ENCODE measurements at regions not wholly inside any gene's neighbourhood (a gene's known extent, or its start where the extent isn't known, plus 50 kb on each side); places are given as distances from the start of the nearest gene placed in this dataset.

DNA sequence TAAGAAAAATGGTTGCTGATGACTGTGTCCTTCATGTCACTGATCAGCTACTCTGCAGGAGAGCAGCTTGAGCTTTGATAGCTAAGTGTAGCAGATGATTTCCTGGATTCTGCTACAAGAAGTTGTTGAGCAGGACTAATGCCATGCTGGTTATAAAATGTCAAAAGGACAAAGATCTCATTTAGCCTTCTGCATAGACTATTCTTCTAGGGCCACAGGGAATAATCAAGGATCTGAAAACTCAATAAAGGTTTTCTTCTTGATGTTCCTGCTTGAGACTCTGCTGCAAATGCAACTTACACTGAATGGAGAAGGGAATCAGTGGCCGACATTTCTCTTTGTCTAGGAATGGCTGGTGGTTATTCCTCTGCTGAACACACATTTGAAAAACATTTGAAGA is 360.3 kb upstream of the PTCHD4 start:
- no peak for DNase-seq (ENCODE audit: low spot score)
- TF ChIP-seq, protein P1, sequence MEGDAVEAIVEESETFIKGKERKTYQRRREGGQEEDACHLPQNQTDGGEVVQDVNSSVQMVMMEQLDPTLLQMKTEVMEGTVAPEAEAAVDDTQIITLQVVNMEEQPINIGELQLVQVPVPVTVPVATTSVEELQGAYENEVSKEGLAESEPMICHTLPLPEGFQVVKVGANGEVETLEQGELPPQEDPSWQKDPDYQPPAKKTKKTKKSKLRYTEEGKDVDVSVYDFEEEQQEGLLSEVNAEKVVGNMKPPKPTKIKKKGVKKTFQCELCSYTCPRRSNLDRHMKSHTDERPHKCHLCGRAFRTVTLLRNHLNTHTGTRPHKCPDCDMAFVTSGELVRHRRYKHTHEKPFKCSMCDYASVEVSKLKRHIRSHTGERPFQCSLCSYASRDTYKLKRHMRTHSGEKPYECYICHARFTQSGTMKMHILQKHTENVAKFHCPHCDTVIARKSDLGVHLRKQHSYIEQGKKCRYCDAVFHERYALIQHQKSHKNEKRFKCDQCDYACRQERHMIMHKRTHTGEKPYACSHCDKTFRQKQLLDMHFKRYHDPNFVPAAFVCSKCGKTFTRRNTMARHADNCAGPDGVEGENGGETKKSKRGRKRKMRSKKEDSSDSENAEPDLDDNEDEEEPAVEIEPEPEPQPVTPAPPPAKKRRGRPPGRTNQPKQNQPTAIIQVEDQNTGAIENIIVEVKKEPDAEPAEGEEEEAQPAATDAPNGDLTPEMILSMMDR (IDR thresholded peaks at IDR 0.05; ENCODE audit: borderline replicate concordance, control extremely low read depth, extremely low read depth, insufficient read depth, missing control alignments) = no peak
- in situ Hi-C loops (cut with MboI; ENCODE audit: low sequenced_read_pairs, unreplicated experiment) = no loop called here

DNA sequence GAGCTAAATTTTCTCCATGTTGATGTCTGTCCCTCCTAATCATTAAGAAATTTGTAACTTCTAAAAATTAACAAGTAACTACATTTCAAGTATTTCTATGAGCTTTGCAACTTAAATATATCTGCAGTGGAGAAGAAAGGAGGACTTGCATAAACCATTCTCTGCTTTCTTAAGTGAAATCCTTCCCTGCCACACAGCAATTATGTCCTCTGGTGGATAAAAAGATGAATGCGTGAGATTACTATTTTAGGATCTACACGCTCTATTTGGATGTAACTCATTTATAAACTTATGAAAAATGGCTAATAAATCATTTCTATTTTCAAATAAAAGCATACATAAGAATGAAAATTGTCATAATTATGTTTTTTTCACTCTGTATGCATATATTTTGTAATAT is 338.0 kb upstream of the PTCHD4 start:
- TF ChIP-seq, protein P1 (IDR thresholded peaks at IDR 0.05; ENCODE audit: borderline replicate concordance, control extremely low read depth, extremely low read depth, insufficient read depth, missing control alignments) = no peak
- in situ Hi-C loops (cut with MboI; ENCODE audit: low sequenced_read_pairs, unreplicated experiment) = no loop called here
- no peak for DNase-seq (ENCODE audit: low spot score)

DNA sequence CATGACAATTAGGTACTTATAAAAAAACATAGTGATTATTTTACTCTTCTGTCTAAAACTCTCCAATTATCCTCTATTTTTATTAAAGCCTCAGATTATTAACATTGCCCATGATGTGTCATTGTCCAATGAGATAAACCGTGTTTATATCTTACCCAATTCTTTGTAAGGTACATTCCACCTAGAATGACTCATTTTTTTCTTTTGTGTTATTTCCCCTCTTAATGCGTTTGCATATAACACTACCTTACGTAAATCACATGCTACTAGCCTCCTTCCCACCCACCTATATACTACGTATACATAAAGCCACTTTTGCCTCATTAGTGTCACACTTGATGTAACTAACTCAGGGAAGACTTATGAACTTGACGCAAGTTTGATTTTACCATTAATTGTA is 336.3 kb upstream of the PTCHD4 start:
- TF ChIP-seq, protein P1 (IDR thresholded peaks at IDR 0.05; ENCODE audit: borderline replicate concordance, control extremely low read depth, extremely low read depth, insufficient read depth, missing control alignments) = no peak
- in situ Hi-C loops (cut with MboI; ENCODE audit: low sequenced_read_pairs, unreplicated experiment) = no loop called here
- DNase-seq (ENCODE audit: low spot score) = no peak

DNA sequence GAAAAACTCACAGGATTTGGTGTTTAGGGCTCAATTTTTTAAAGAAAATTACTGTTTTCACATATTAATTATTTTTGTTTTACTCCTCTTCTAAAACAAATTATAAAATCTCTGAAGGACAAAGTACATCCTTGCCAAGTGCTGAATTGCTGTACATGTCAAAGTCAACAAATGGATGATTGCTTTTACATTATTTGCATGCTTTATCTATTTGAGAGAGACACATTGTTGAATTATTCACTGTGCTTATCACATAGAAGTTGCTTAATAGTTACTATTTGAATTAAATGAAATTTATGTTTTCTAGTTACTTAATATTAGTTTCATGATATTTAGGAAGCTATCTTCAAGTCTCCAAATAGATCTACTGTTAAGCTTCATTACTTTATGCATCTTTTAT is 318.6 kb upstream of the PTCHD4 start:
- in situ Hi-C loops (cut with MboI; ENCODE audit: low sequenced_read_pairs, unreplicated experiment) = no loop called here
- TF ChIP-seq, protein P1 (IDR thresholded peaks at IDR 0.05; ENCODE audit: borderline replicate concordance, control extremely low read depth, extremely low read depth, insufficient read depth, missing control alignments) = no peak
- DNase-seq (ENCODE audit: low spot score) = no peak

DNA sequence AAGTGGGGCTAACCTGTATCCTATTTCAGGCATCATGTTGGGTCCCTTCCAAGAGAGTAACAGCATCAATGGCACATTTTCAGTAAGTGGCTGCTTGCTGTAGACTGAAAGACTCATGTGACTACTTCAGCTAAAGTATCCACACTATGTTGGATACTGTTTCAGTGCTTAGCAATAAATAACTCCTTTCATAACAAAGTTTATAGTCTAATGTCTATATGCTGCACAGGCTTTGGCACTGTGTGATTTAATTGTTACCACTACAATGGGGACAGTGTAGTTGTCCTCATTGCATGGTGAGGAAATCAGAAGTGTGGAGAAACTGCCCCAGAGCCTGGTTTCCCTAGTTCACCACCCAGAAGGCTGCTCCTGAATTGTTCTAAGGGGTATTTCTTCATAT is 318.0 kb upstream of the PTCHD4 start:
- no peak for DNase-seq (ENCODE audit: low spot score)
- TF ChIP-seq, protein P1 (IDR thresholded peaks at IDR 0.05; ENCODE audit: borderline replicate concordance, control extremely low read depth, extremely low read depth, insufficient read depth, missing control alignments) = no peak
- in situ Hi-C loops (cut with MboI; ENCODE audit: low sequenced_read_pairs, unreplicated experiment) = no loop called here

DNA sequence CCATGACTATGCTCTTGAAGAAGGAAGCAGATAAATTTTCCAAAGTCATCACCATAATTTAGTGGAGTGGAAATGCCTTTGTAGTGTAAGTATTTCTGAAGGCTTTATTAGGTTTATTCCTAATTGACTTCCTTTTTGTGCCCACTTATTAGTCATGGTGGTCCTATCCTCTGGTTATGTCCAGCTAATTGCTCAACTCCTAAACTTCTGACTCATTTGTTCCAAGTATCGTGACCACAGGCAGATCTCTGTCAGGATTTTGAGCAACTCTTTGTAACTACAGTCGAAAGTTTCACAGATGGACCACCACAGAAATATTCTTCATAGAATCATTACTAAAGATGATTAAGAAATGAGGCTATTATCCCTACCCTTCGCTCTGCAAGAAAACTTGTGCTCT is 315.6 kb upstream of the PTCHD4 start:
- in situ Hi-C loops (cut with MboI; ENCODE audit: low sequenced_read_pairs, unreplicated experiment) = no loop called here
- TF ChIP-seq, protein P1 (IDR thresholded peaks at IDR 0.05; ENCODE audit: borderline replicate concordance, control extremely low read depth, extremely low read depth, insufficient read depth, missing control alignments) = no peak
- DNase-seq (ENCODE audit: low spot score) = no peak

Measured in GM13976 (cell line).